CD14-positive monocyte (primary cell): ENCODE measurements at regions not wholly inside any gene's neighbourhood (a gene's known extent, or its start where the extent isn't known, plus 50 kb on each side); places are given as distances from the start of the nearest gene placed in this dataset.

Experiments used
- DNase-seq, 3 donors: peaks; one replicate each; pipeline ENCODE4 v3.0.0-alpha.2; 2011 to 2022
- H2AFZ ChIP-seq: 2 replicates; pipeline ENCODE4 v1.6.0; 2012; ENCODE audit warnings: mild to moderate bottlenecking, low read depth, low read length, inconsistent platforms; ENCODE audit not compliant: insufficient read depth, poor library complexity, severe bottlenecking
- H3K27ac ChIP-seq, 2 donors: 1 replicate in 1 of 2; 2 replicates in 1 of 2; pipeline ENCODE4 v1.5.1; 2012 to 2013; ENCODE audit warnings: low read length in 2 of 2, control low read depth in 1 of 2, inconsistent platforms in 1 of 2, low read depth in 1 of 2, mild to moderate bottlenecking in 1 of 2
- H3K27me3 ChIP-seq, 2 donors: one replicate each; pipeline versions ENCODE4 v1.6.0 to v1.6.1; 2011 to 2013; ENCODE audit warnings: low read length in 2 of 2; ENCODE audit not compliant: control insufficient read depth in 2 of 2, insufficient read depth in 2 of 2
- H3K36me3 ChIP-seq, 2 donors: replicated peaks in 1 of 2; 1 replicate in 1 of 2; 2 replicates in 1 of 2; pipeline versions ENCODE4 v1.5.1 to v1.6.1; 2012 to 2013; ENCODE audit warnings: low read length in 2 of 2, control low read depth in 1 of 2, inconsistent platforms in 1 of 2, mild to moderate bottlenecking in 1 of 2; ENCODE audit not compliant: insufficient read depth in 2 of 2, control insufficient read depth in 1 of 2
- H3K4me1 ChIP-seq, 2 donors: 1 replicate in 1 of 2; 2 replicates in 1 of 2; pipeline versions ENCODE4 v1.5.1 to v1.6.1; 2012 to 2013; ENCODE audit warnings: low read length in 2 of 2, control low read depth in 1 of 2, inconsistent platforms in 1 of 2, mild to moderate bottlenecking in 1 of 2, moderate library complexity in 1 of 2; ENCODE audit not compliant: insufficient read depth in 2 of 2, control insufficient read depth in 1 of 2
- H3K4me2 ChIP-seq: replicated peaks from 2 replicates; pipeline ENCODE3; 2012; ENCODE audit warnings: low read length, moderate library complexity, mild to moderate bottlenecking; ENCODE audit not compliant: poor library complexity, severe bottlenecking; ENCODE audit errors: extremely low read depth
- H3K4me3 ChIP-seq, 3 experiments: fragments of 200-600 bp in 1 of 3; sonication (generic) in 1 of 3; replicated peaks in 1 of 3; 1 replicate in 2 of 3; 2 replicates in 1 of 3; pipeline ENCODE4 v1.5.1; 2011 to 2013; ENCODE audit warnings: low read length in 3 of 3, mild to moderate bottlenecking in 3 of 3, control low read depth in 2 of 3, low read depth in 2 of 3, inconsistent platforms in 1 of 3, moderate library complexity in 1 of 3
- H3K79me2 ChIP-seq: 2 replicates; pipeline ENCODE4 v1.6.0; 2012; ENCODE audit warnings: mild to moderate bottlenecking, control low read depth, inconsistent platforms, low read length, moderate library complexity; ENCODE audit not compliant: insufficient read depth
- H3K9ac ChIP-seq: 2 replicates; pipeline ENCODE4 v1.6.0; 2017; ENCODE audit warnings: low read length, mild to moderate bottlenecking; ENCODE audit not compliant: insufficient read depth, poor library complexity, severe bottlenecking
- H3K9me3 ChIP-seq, 2 donors: replicated peaks in 1 of 2; 1 replicate in 1 of 2; 2 replicates in 1 of 2; pipeline versions ENCODE4 v1.5.1 to v1.6.1; 2012 to 2013; ENCODE audit warnings: low read length in 2 of 2, control low read depth in 1 of 2; ENCODE audit not compliant: control insufficient read depth in 1 of 2, insufficient read depth in 1 of 2
- H4K20me1 ChIP-seq: 2 replicates; pipeline ENCODE4 v1.6.0; 2012; ENCODE audit warnings: mild to moderate bottlenecking, low read length, control low read depth, moderate library complexity; ENCODE audit not compliant: insufficient read depth
- H3K27ac Mint-ChIP-seq, 7 donors: one replicate each; pipeline ENCODE4 v1.8.0; 2020; ENCODE audit warnings: mild to moderate bottlenecking in 7 of 7, mixed read lengths in 7 of 7, moderate library complexity in 6 of 7, inconsistent platforms in 2 of 7
- H3K27me3 Mint-ChIP-seq, 3 donors: one replicate each; pipeline ENCODE4 v1.8.0; 2021 to 2022; ENCODE audit warnings: low read depth in 3 of 3, mild to moderate bottlenecking in 3 of 3, mixed read lengths in 3 of 3, moderate library complexity in 3 of 3, inconsistent platforms in 1 of 3
- H3K36me3 Mint-ChIP-seq, 2 donors: one replicate each; pipeline ENCODE4 v1.8.0; 2020; ENCODE audit warnings: mixed read lengths in 2 of 2, inconsistent platforms in 1 of 2, mild to moderate bottlenecking in 1 of 2
- H3K4me1 Mint-ChIP-seq: one replicate; pipeline ENCODE4 v1.8.0; 2020; ENCODE audit warnings: mild to moderate bottlenecking, mixed read lengths
- H3K4me3 Mint-ChIP-seq, 2 donors: one replicate each; pipeline ENCODE4 v1.8.0; 2020; ENCODE audit warnings: mild to moderate bottlenecking in 2 of 2, mixed read lengths in 2 of 2, moderate library complexity in 1 of 2
- H3K9me3 Mint-ChIP-seq, 7 donors: one replicate each; pipeline ENCODE4 v1.8.0; 2020 to 2022; ENCODE audit warnings: mixed read lengths in 7 of 7, mild to moderate bottlenecking in 6 of 7, moderate library complexity in 6 of 7, inconsistent platforms in 2 of 7
- WGBS: methylation state at CpG from one replicate; pipeline ENCODE4 v1.1.5; 2013; ENCODE audit warnings: missing lambda C conversion rate; ENCODE audit not compliant: insufficient coverage; 5-methylcytosine and 5-hydroxymethylcytosine counted together
- intact Hi-C, 2 donors: fragments of 100-400 bp; cut with micrococcal nuclease; formaldehyde crosslinking; loops; one replicate each; pipeline versions ENCODE4 v1.15.0 to v1.15.1; 2023
- TF ChIP-seq, protein P1 (sequence below): fragments of 200-600 bp; IDR thresholded peaks from one replicate; pipeline ENCODE4 v1.8.0; 2022; ENCODE audit warnings: antibody characterized with exemption, mild to moderate bottlenecking

DNA sequence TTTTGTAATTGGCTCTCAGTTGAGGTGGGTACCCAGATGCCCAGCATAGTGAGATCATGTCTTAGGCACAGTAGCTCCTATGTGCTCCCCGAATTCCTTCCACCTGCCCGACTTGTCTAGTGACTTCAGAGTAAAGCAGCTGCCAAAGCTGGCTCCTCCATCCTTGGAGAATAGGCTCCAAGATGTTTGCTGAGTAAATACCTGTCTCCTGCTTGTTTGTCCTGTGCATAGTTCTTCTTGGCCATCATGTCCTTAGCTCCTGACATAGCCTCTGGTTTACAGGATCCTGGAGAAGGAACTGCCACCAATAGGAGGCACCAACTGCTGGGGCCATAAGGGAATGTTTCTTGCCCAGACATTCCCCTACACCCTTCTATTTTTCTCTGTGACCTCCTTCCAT is 52.6 kb upstream of the CISTR start:
- TF ChIP-seq, protein P1, sequence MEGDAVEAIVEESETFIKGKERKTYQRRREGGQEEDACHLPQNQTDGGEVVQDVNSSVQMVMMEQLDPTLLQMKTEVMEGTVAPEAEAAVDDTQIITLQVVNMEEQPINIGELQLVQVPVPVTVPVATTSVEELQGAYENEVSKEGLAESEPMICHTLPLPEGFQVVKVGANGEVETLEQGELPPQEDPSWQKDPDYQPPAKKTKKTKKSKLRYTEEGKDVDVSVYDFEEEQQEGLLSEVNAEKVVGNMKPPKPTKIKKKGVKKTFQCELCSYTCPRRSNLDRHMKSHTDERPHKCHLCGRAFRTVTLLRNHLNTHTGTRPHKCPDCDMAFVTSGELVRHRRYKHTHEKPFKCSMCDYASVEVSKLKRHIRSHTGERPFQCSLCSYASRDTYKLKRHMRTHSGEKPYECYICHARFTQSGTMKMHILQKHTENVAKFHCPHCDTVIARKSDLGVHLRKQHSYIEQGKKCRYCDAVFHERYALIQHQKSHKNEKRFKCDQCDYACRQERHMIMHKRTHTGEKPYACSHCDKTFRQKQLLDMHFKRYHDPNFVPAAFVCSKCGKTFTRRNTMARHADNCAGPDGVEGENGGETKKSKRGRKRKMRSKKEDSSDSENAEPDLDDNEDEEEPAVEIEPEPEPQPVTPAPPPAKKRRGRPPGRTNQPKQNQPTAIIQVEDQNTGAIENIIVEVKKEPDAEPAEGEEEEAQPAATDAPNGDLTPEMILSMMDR, result no peak
- H3K4me1 ChIP-seq, result no peaks in the 10 kb centered on the region
- Mint-ChIP-seq H3K27ac (no peak overlapping the region), H3K9me3 (no peaks in the 10 kb centered on the region), H3K36me3 (no peaks in the 10 kb centered on the region), H3K27me3 (peaks cover 34 to 57% (median 37%) of the 10 kb centered on the region in 3 donors), H3K4me3 (peak overlapping the region in 1 of 2 donors; percentile 29), H3K4me1 (no peaks in the 10 kb centered on the region)
- no peak for DNase-seq
- no peak overlapping the region for H3K27ac ChIP-seq
- H2AFZ ChIP-seq, result no peak overlapping the region
- H3K9ac ChIP-seq, result no peak overlapping the region
- no peaks in the 10 kb centered on the region for H3K36me3 ChIP-seq
- 100% methylated on average over 2 of the region's 2 CpGs for WGBS
- peaks cover 40 to 43% of the 10 kb centered on the region in 2 donors for H3K27me3 ChIP-seq
- H3K79me2 ChIP-seq, result no peaks in the 10 kb centered on the region
- no peak overlapping the region for H3K4me2 ChIP-seq
- no peak overlapping the region for H3K4me3 ChIP-seq
- H4K20me1 ChIP-seq, result no peaks in the 10 kb centered on the region
- intact Hi-C loops, result no loop called here
- no peaks in the 10 kb centered on the region for H3K9me3 ChIP-seq

DNA sequence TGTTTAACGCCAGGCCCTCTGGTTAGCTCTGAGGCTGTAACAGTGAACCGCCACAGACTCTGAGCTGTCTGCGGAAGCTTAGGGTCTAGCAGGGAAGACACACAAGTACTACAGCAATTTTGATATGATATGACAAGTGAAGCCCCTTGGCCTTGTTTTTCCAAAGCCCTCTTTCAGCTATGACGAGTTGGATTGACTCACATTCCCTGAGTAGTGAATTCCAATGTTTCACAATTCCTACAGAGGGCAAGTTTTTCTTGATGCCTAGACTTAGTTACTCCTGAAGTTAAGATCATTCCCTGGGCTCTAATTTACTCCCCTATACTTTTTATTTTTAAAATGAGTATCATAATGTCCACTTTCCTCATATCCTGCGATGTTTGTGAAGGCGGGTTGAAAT is 53.3 kb upstream of the CISTR start:
- H4K20me1 ChIP-seq, result no peaks in the 10 kb centered on the region
- WGBS, result 100% methylated on average over 3 of the region's 6 CpGs
- no peak overlapping the region for H3K27ac ChIP-seq
- no peaks in the 10 kb centered on the region for H3K4me1 Mint-ChIP-seq
- no peak for DNase-seq
- no peaks in the 10 kb centered on the region for H3K9me3 Mint-ChIP-seq
- H3K9me3 ChIP-seq, result no peaks in the 10 kb centered on the region
- peak overlapping the region in 1 of 7 donors; percentile 56 for H3K27ac Mint-ChIP-seq
- peak overlapping the region in 1 of 2 donors; percentile 29 for H3K4me3 Mint-ChIP-seq
- H3K9ac ChIP-seq, result no peak overlapping the region
- no peak overlapping the region for H3K4me3 ChIP-seq
- H3K36me3 ChIP-seq, result no peaks in the 10 kb centered on the region
- H3K4me1 ChIP-seq, result no peaks in the 10 kb centered on the region
- H3K27me3 Mint-ChIP-seq, result peaks cover 32 to 55% (median 35%) of the 10 kb centered on the region in 3 donors
- H2AFZ ChIP-seq, result no peak overlapping the region
- no peaks in the 10 kb centered on the region for H3K36me3 Mint-ChIP-seq
- peaks cover 40 to 41% of the 10 kb centered on the region in 2 donors for H3K27me3 ChIP-seq
- intact Hi-C loops, result no loop called here
- no peaks in the 10 kb centered on the region for H3K79me2 ChIP-seq
- H3K4me2 ChIP-seq, result no peak overlapping the region
- TF ChIP-seq, protein P1, result no peak
